Epithelial cell of prostate (primary cell): ENCODE measurements at regions not wholly inside any gene's neighbourhood (a gene's known extent, or its start where the extent isn't known, plus 50 kb on each side); places are given as distances from the start of the nearest gene placed in this dataset.

ENCODE experiments used
- DNase-seq: peaks from one replicate; pipeline ENCODE4 v3.0.0-alpha.2; 2011; ENCODE audit warnings: low read depth, low spot score
- H3K27ac ChIP-seq: fragments of 450-650 bp; 2 replicates; pipeline ENCODE4 v1.5.1; 2017; ENCODE audit warnings: mild to moderate bottlenecking

DNA sequence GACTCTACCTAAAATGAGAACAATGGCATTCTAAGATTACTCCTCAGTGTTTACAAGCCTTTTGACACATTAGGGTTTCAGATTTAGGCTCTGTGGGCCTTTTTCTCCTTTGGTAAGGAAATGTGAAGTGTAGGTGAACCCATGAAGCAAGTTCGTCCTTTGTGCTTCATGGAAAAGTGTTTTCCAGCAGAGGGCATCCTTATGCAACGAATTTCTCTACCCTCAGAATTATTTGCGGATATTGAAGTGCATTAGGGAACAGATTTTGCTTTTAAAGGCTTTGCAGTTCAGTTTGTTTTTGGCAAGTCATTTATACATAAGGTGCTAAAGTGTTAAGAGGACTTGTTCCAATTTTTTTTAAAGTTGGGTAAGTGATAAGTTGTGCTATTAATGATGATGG, 55.7 kb upstream of the FERMT1 start:
- DNase-seq: no peak
- H3K27ac ChIP-seq: no peak overlapping the region

DNA sequence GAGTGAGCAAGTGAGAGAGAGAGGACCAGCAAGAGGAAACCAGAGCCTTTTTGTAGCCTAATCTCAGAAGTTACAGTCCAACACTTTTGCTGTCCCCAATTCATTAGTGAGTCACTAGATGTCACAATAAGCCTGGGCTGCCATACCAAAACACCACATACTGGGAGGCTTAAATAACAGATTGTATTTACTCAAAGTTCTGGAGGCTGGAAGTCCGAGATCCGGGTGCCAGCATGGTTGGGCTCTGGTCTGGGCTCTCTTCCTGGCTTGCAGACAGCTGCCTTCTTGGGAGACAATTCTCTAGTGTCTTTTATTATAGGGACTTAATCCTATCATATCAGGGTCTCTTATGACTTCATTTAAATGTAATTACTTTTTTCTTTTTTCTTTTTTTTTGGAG, 50.7 kb upstream of the FERMT1 start:
- no peak for DNase-seq

More for the DNA sequence above, 50.7 kb upstream of the FERMT1 start:
- no peak overlapping the region for H3K27ac ChIP-seq
